CD4-positive, alpha-beta T cell (primary cell): ENCODE measurements at regions not wholly inside any gene's neighbourhood (a gene's known extent, or its start where the extent isn't known, plus 50 kb on each side); places are given as distances from the start of the nearest gene placed in this dataset.
A peak's percentile ranks its signal among the peaks of the same experiment; 100 is the strongest.

ENCODE experiments used
- ATAC-seq: fragments of 200-7000 bp; cut with Tn5 transposase; one replicate; pipeline ENCODE4 v1.10.0; 2022; ENCODE audit warnings: mild to moderate bottlenecking; ENCODE audit not compliant: poor library complexity
- CTCF ChIA-PET: fragments of 350-600 bp; sonication (Branson Sonifier 250); formaldehyde crosslinking; loops from one replicate; lab custom pipeline; 2021; ENCODE audit warnings: antibody characterized with exemption, inconsistent platforms; lab: Charles Lee
- POLR2A ChIA-PET: fragments of 350-600 bp; sonication (Branson Sonifier 250); formaldehyde crosslinking; loops from one replicate; lab custom pipeline; 2021; ENCODE audit warnings: antibody characterized with exemption, inconsistent platforms; lab: Charles Lee
- DNase-seq, 14 experiments: peaks; one replicate each; pipeline ENCODE4 v3.0.0-alpha.2; 2013 to 2020; ENCODE audit warnings: mixed read lengths in 2 of 14
- H3K27ac ChIP-seq, 2 donors: one replicate each; pipeline versions ENCODE4 v1.5.1 to v1.7.0; 2013; ENCODE audit warnings: low read length in 2 of 2, low read depth in 1 of 2, mild to moderate bottlenecking in 1 of 2
- H3K27me3 ChIP-seq, 2 experiments: 1 replicate in 1 of 2; 2 replicates in 1 of 2; pipeline versions ENCODE4 v1.6.1 to v1.7.0; 2013; ENCODE audit warnings: low read length in 2 of 2, control low read depth in 1 of 2, mild to moderate bottlenecking in 1 of 2, moderate library complexity in 1 of 2; ENCODE audit not compliant: insufficient read depth in 2 of 2, control insufficient read depth in 1 of 2
- H3K36me3 ChIP-seq: one replicate; pipeline ENCODE4 v1.6.1; 2013; ENCODE audit warnings: low read length, control low read depth; ENCODE audit not compliant: insufficient read depth
- H3K4me1 ChIP-seq: one replicate; pipeline ENCODE4 v1.6.1; 2013; ENCODE audit warnings: low read length, control low read depth; ENCODE audit not compliant: insufficient read depth
- H3K4me3 ChIP-seq: one replicate; pipeline ENCODE4 v1.5.1; 2013; ENCODE audit warnings: mild to moderate bottlenecking, low read length, moderate library complexity
- H3K9me3 ChIP-seq, 2 experiments: 1 replicate in 1 of 2; 2 replicates in 1 of 2; pipeline versions ENCODE4 v1.6.1 to v1.7.0; 2013; ENCODE audit warnings: low read length in 2 of 2, mild to moderate bottlenecking in 2 of 2, control low read depth in 1 of 2, moderate library complexity in 1 of 2; ENCODE audit not compliant: control insufficient read depth in 1 of 2, insufficient read depth in 1 of 2
- H3K27ac Mint-ChIP-seq: one replicate; pipeline ENCODE4 v1.8.0; 2020; ENCODE audit warnings: mixed read lengths
- H3K27me3 Mint-ChIP-seq: one replicate; pipeline ENCODE4 v1.8.0; 2021; ENCODE audit warnings: mixed read lengths
- H3K36me3 Mint-ChIP-seq: one replicate; pipeline ENCODE4 v1.8.0; 2021; ENCODE audit warnings: low read depth, mixed read lengths
- H3K4me1 Mint-ChIP-seq: one replicate; pipeline ENCODE4 v1.8.0; 2021; ENCODE audit warnings: low read depth, mixed read lengths
- H3K4me3 Mint-ChIP-seq: one replicate; pipeline ENCODE4 v1.8.0; 2020; ENCODE audit warnings: mild to moderate bottlenecking, mixed read lengths
- H3K9me3 Mint-ChIP-seq: one replicate; pipeline ENCODE4 v1.8.0; 2020; ENCODE audit warnings: mixed read lengths
- CTCF ChIP-seq: fragments of 200-600 bp; IDR thresholded peaks from one replicate; pipeline ENCODE4 v1.8.0; 2022; ENCODE audit warnings: antibody characterized with exemption, mild to moderate bottlenecking
- intact Hi-C, 2 experiments: fragments of 100-400 bp; cut with DNase I in 1 of 2; cut with micrococcal nuclease in 1 of 2; formaldehyde crosslinking; loops; one replicate each; pipeline versions ENCODE4 v1.15.1 to v1.9.0; 2023 to 2025; cut with DNase I, micrococcal nuclease

GRCh38 chr15:25059698-25060471 is 105.1 kb downstream of the SNRPN start:
- ATAC-seq, result no peak
- Mint-ChIP-seq H3K27me3 (no peaks in the 10 kb centered on the region), H3K9me3 (peaks cover 24% of the 10 kb centered on the region), H3K4me1 (no peaks in the 10 kb centered on the region), H3K36me3 (peaks cover 100% of the 10 kb centered on the region), H3K27ac (no peak overlapping the region), H3K4me3 (no peak overlapping the region)
- H3K9me3 ChIP-seq, result peaks cover 100% of the 10 kb centered on the region in 2 experiments
- intact Hi-C loops, result loop anchor here in 1 of 2 experiments (5.0 kb wide), 1 partner anchor 68 kb away; no protein-coding TSS in a partner anchor
- ChIA-PET POLR2A (no interaction called here), CTCF (no interaction called here)
- DNase-seq, result peak in 1 of 14 experiments; percentile 10
- H3K27me3 ChIP-seq, result no peaks in the 10 kb centered on the region
- H3K4me1 ChIP-seq, result no peaks in the 10 kb centered on the region
- no peak overlapping the region for H3K4me3 ChIP-seq
- TF ChIP-seq CTCF, result no peak
- H3K27ac ChIP-seq, result no peak overlapping the region
- H3K36me3 ChIP-seq, result peaks cover 84% of the 10 kb centered on the region

GRCh38 chr15:25060472-25060803 is 105.7 kb downstream of the SNRPN start:
- H3K9me3 Mint-ChIP-seq, result peaks cover 24% of the 10 kb centered on the region
- no peaks in the 10 kb centered on the region for H3K27me3 Mint-ChIP-seq
- TF ChIP-seq CTCF, result no peak
- intact Hi-C loops, result loop anchor here in 1 of 2 experiments (5.0 kb wide), 1 partner anchor 68 kb away; no protein-coding TSS in a partner anchor
- no peaks in the 10 kb centered on the region for H3K4me1 Mint-ChIP-seq
- no peak overlapping the region for H3K4me3 Mint-ChIP-seq
- CTCF ChIA-PET, result no interaction called here
- DNase-seq (peak in 1 of 14 experiments; percentile 8), ATAC-seq (no peak)
- Histone ChIP-seq H3K4me1 (no peaks in the 10 kb centered on the region), H3K9me3 (peaks cover 100% of the 10 kb centered on the region in 2 experiments), H3K27me3 (no peaks in the 10 kb centered on the region), H3K4me3 (no peak overlapping the region), H3K27ac (no peak overlapping the region), H3K36me3 (peaks cover 86% of the 10 kb centered on the region)
- POLR2A ChIA-PET, result no interaction called here
- peaks cover 100% of the 10 kb centered on the region for H3K36me3 Mint-ChIP-seq
- H3K27ac Mint-ChIP-seq, result no peak overlapping the region

GRCh38 chr15:25060996-25061620 is 106.3 kb downstream of the SNRPN start:
- TF ChIP-seq CTCF, result no peak
- Mint-ChIP-seq H3K4me1 (no peaks in the 10 kb centered on the region), H3K27me3 (no peaks in the 10 kb centered on the region), H3K27ac (no peak overlapping the region), H3K4me3 (no peak overlapping the region), H3K9me3 (peaks cover 25% of the 10 kb centered on the region), H3K36me3 (peaks cover 100% of the 10 kb centered on the region)
- POLR2A ChIA-PET, result no interaction called here
- intact Hi-C loops, result loop anchor here in 1 of 2 experiments (5.0 kb wide), 1 partner anchor 69 kb away; no protein-coding TSS in a partner anchor
- H3K36me3 ChIP-seq, result peaks cover 89% of the 10 kb centered on the region
- H3K4me3 ChIP-seq, result no peak overlapping the region
- no peaks in the 10 kb centered on the region for H3K27me3 ChIP-seq
- H3K9me3 ChIP-seq, result peaks cover 100% of the 10 kb centered on the region in 2 experiments
- H3K4me1 ChIP-seq, result no peaks in the 10 kb centered on the region
- ATAC-seq (no peak), DNase-seq (peak in 1 of 14 experiments; percentile 1)
- CTCF ChIA-PET, result no interaction called here
- H3K27ac ChIP-seq, result no peak overlapping the region
